ENCODE measurements at regions not wholly inside any gene's neighbourhood (a gene's known extent, or its start where the extent isn't known, plus 50 kb on each side); places are given as distances from the start of the nearest gene placed in this dataset.

- in situ Hi-C loops (cut with MboI; ENCODE audit: low sequenced_read_pairs, unreplicated experiment), result no loop called here
- DNase-seq (ENCODE audit: low spot score), result no peak
- no peak for TF ChIP-seq CTCF (IDR thresholded peaks at IDR 0.05; ENCODE audit: borderline replicate concordance, control extremely low read depth, extremely low read depth, insufficient read depth, missing control alignments)
Measured at GRCh38 chr5:36363744-36364143, 62.0 kb upstream of the RANBP3L start.

- TF ChIP-seq CTCF (IDR thresholded peaks at IDR 0.05; ENCODE audit: borderline replicate concordance, control extremely low read depth, extremely low read depth, insufficient read depth, missing control alignments), result no peak
- in situ Hi-C loops (cut with MboI; ENCODE audit: low sequenced_read_pairs, unreplicated experiment), result no loop called here
- DNase-seq (ENCODE audit: low spot score), result no peak
Measured at GRCh38 chr5:36364473-36364872, 62.8 kb upstream of the RANBP3L start.

GRCh38 chr5:36365896-36366295, 64.2 kb upstream of the RANBP3L start:
- in situ Hi-C loops (cut with MboI; ENCODE audit: low sequenced_read_pairs, unreplicated experiment), result no loop called here
- no peak for DNase-seq (ENCODE audit: low spot score)
- TF ChIP-seq CTCF (IDR thresholded peaks at IDR 0.05; ENCODE audit: borderline replicate concordance, control extremely low read depth, extremely low read depth, insufficient read depth, missing control alignments), result no peak

GRCh38 chr5:36366883-36367282, 65.2 kb upstream of the RANBP3L start:
- no peak for TF ChIP-seq CTCF (IDR thresholded peaks at IDR 0.05; ENCODE audit: borderline replicate concordance, control extremely low read depth, extremely low read depth, insufficient read depth, missing control alignments)
- DNase-seq (ENCODE audit: low spot score), result no peak
- in situ Hi-C loops (cut with MboI; ENCODE audit: low sequenced_read_pairs, unreplicated experiment), result no loop called here

- in situ Hi-C loops (cut with MboI; ENCODE audit: low sequenced_read_pairs, unreplicated experiment), result no loop called here
- TF ChIP-seq CTCF (IDR thresholded peaks at IDR 0.05; ENCODE audit: borderline replicate concordance, control extremely low read depth, extremely low read depth, insufficient read depth, missing control alignments), result no peak
- DNase-seq (ENCODE audit: low spot score), result no peak
Measured at GRCh38 chr5:36367524-36367923, 65.8 kb upstream of the RANBP3L start.

GRCh38 chr5:36369219-36369690, 67.6 kb upstream of the RANBP3L start:
- in situ Hi-C loops (cut with MboI; ENCODE audit: low sequenced_read_pairs, unreplicated experiment), result no loop called here
- DNase-seq (ENCODE audit: low spot score), result no peak
- no peak for TF ChIP-seq CTCF (IDR thresholded peaks at IDR 0.05; ENCODE audit: borderline replicate concordance, control extremely low read depth, extremely low read depth, insufficient read depth, missing control alignments)

- no peak for TF ChIP-seq CTCF (IDR thresholded peaks at IDR 0.05; ENCODE audit: borderline replicate concordance, control extremely low read depth, extremely low read depth, insufficient read depth, missing control alignments)
- no peak for DNase-seq (ENCODE audit: low spot score)
- in situ Hi-C loops (cut with MboI; ENCODE audit: low sequenced_read_pairs, unreplicated experiment), result no loop called here
Measured at GRCh38 chr5:36370073-36370472, 68.4 kb upstream of the RANBP3L start.

Data from GM13976 (cell line).